Transverse colon (tissue), 4 donors: ENCODE measurements at regions not wholly inside any gene's neighbourhood (a gene's known extent, or its start where the extent isn't known, plus 50 kb on each side); places are given as distances from the start of the nearest gene placed in this dataset.

Experiments
- EP300 ChIP-seq: sonication (generic); formaldehyde crosslinking; IDR thresholded peaks from one replicate; pipeline ENCODE4 v1.6.1; 2017; ENCODE audit warnings: antibody characterized with exemption, low read depth
- POLR2A ChIP-seq: fragments of 450-650 bp; IDR thresholded peaks from one replicate; pipeline ENCODE4 v1.6.1; 2016; ENCODE audit warnings: antibody characterized with exemption, mild to moderate bottlenecking, moderate library complexity
- POLR2AphosphoS5 ChIP-seq, 3 donors: sonication (generic); formaldehyde crosslinking; IDR thresholded peaks; one replicate each; pipeline ENCODE4 v1.6.1; 2016; ENCODE audit warnings: antibody characterized with exemption in 3 of 3
- TF ChIP-seq, protein P1 (sequence below), 5 experiments: fragments of 200-600 bp in 3 of 5; fragments of 450-650 bp in 2 of 5; sonication (generic) in 3 of 5; IDR thresholded peaks; 1 replicate in 2 of 5; 2 replicates in 3 of 5; pipeline ENCODE4 v1.5.1; 2016 to 2017; ENCODE audit warnings: antibody characterized with exemption in 5 of 5, inconsistent platforms in 3 of 5, mild to moderate bottlenecking in 2 of 5, moderate library complexity in 1 of 5

DNA sequence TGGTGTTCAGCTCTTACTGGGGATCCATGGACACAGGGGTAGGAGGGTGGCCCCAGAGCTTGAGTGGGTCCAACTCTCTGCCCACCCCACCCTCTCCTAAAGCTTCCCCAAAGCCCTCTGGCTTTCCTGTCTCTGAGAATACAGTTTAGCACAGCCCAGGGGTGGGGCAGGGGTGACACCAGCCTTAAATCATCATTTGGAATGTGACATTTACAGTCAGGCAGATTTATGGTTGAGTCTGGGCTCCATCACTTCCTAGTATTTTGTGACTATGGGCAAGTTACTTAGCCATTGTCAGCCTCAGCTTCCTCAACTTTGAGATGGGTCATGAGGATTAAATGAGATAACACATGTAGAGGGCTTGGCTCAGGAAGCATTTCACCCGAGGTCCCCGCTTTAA lies 193.1 kb upstream of the IRX6 start:
- TF ChIP-seq POLR2A (no peak), POLR2AphosphoS5 (IDR thresholded peaks at IDR 0.05) (no peak), EP300 (no peak)
- TF ChIP-seq, protein P1, sequence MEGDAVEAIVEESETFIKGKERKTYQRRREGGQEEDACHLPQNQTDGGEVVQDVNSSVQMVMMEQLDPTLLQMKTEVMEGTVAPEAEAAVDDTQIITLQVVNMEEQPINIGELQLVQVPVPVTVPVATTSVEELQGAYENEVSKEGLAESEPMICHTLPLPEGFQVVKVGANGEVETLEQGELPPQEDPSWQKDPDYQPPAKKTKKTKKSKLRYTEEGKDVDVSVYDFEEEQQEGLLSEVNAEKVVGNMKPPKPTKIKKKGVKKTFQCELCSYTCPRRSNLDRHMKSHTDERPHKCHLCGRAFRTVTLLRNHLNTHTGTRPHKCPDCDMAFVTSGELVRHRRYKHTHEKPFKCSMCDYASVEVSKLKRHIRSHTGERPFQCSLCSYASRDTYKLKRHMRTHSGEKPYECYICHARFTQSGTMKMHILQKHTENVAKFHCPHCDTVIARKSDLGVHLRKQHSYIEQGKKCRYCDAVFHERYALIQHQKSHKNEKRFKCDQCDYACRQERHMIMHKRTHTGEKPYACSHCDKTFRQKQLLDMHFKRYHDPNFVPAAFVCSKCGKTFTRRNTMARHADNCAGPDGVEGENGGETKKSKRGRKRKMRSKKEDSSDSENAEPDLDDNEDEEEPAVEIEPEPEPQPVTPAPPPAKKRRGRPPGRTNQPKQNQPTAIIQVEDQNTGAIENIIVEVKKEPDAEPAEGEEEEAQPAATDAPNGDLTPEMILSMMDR (IDR thresholded peaks at IDR 0.05), result no peak
